IMR-90 (cell line): ENCODE measurements at regions not wholly inside any gene's neighbourhood (a gene's known extent, or its start where the extent isn't known, plus 50 kb on each side); places are given as distances from the start of the nearest gene placed in this dataset.

Experiments
- ATAC-seq: fragments of 200-7000 bp; cut with Tn5 transposase; 2 replicates; pipeline ENCODE4 v1.9.1; 2020; ENCODE audit warnings: low read depth, mild to moderate bottlenecking, moderate library complexity
- BruUV-seq: library from RNA; stranded (reverse); fragments of 400-500 nt; replicated peaks from 2 replicates; lab custom pipeline; 2021; lab: Mats Ljungman, UMichigan
- CTCF ChIA-PET: fragments of 300-600 bp; formaldehyde crosslinking; extraction: SDS; loops from one replicate; lab custom pipeline; 2021; ENCODE audit warnings: antibody characterized with exemption; lab: Yijun Ruan, JAX
- POLR2A ChIA-PET: fragments of 300-600 bp; sonication (Branson Sonifier 250); formaldehyde crosslinking; loops from one replicate; lab custom pipeline; 2022; ENCODE audit warnings: antibody characterized with exemption; ENCODE audit not compliant: unreplicated experiment; lab: Charles Lee
- DNase-seq: peaks from one replicate; pipeline ENCODE4 v3.0.0; 2013
- H2AFZ ChIP-seq: replicated peaks from 2 replicates; pipeline ENCODE3; 2013; ENCODE audit warnings: low read length, mild to moderate bottlenecking; ENCODE audit not compliant: poor library complexity
- H2AK5ac ChIP-seq: 2 replicates; pipeline ENCODE4 v1.6.1; 2013; ENCODE audit warnings: low read depth, low read length, inconsistent platforms
- H2AK9ac ChIP-seq: replicated peaks from 2 replicates; pipeline ENCODE3; 2013; ENCODE audit warnings: mild to moderate bottlenecking, low read depth, low read length, moderate library complexity; ENCODE audit not compliant: poor library complexity
- H2BK120ac ChIP-seq: 2 replicates; pipeline ENCODE4 v1.6.1; 2013; ENCODE audit warnings: low read depth, low read length, inconsistent platforms
- H2BK15ac ChIP-seq: 3 replicates; pipeline ENCODE4 v1.6.1; 2013; ENCODE audit warnings: low read depth, low read length, inconsistent platforms
- H2BK20ac ChIP-seq: 2 replicates; pipeline ENCODE4 v1.6.1; 2013; ENCODE audit warnings: low read depth, mild to moderate bottlenecking, inconsistent platforms, low read length, moderate library complexity
- H2BK5ac ChIP-seq: 2 replicates; pipeline ENCODE4 v1.6.1; 2013; ENCODE audit warnings: mild to moderate bottlenecking, low read depth, low read length, inconsistent platforms; ENCODE audit not compliant: poor library complexity, severe bottlenecking
- H3K14ac ChIP-seq: replicated peaks from 2 replicates; pipeline ENCODE4 v1.6.1; 2013; ENCODE audit warnings: low read depth, low read length, inconsistent platforms
- H3K18ac ChIP-seq: 2 replicates; pipeline ENCODE4 v1.6.1; 2013; ENCODE audit warnings: low read depth, low read length, control low read depth
- H3K23ac ChIP-seq: 2 replicates; pipeline ENCODE4 v1.6.1; 2013; ENCODE audit warnings: low read depth, low read length, inconsistent platforms
- H3K27ac ChIP-seq: 2 replicates; pipeline ENCODE4 v1.5.1; 2013; ENCODE audit warnings: mild to moderate bottlenecking, control low read depth, low read length; ENCODE audit not compliant: insufficient read depth
- H3K27me3 ChIP-seq: 2 replicates; pipeline ENCODE4 v1.6.1; 2013; ENCODE audit warnings: low read length; ENCODE audit not compliant: control insufficient read depth, insufficient read depth
- H3K36me3 ChIP-seq: 2 replicates; pipeline ENCODE4 v1.6.1; 2013; ENCODE audit warnings: low read length, mixed read lengths; ENCODE audit not compliant: control insufficient read depth, insufficient read depth
- H3K4ac ChIP-seq: 2 replicates; pipeline ENCODE4 v1.6.1; 2013; ENCODE audit warnings: low read depth, low read length, inconsistent platforms
- H3K4me1 ChIP-seq: 2 replicates; pipeline ENCODE4 v1.6.1; 2013; ENCODE audit warnings: low read length, mixed read lengths; ENCODE audit not compliant: control insufficient read depth, insufficient read depth
- H3K4me2 ChIP-seq: 2 replicates; pipeline ENCODE4 v1.6.1; 2013; ENCODE audit warnings: low read depth, mild to moderate bottlenecking, control low read depth, low read length, moderate library complexity
- H3K4me3 ChIP-seq: 2 replicates; pipeline ENCODE4 v1.5.1; 2013; ENCODE audit warnings: low read depth, mild to moderate bottlenecking, control low read depth, low read length, moderate library complexity; ENCODE audit not compliant: insufficient read depth
- H3K56ac ChIP-seq: 2 replicates; pipeline ENCODE4 v1.6.1; 2013; ENCODE audit warnings: low read length, inconsistent platforms; ENCODE audit not compliant: insufficient read depth; ENCODE audit errors: extremely low read depth
- H3K79me1 ChIP-seq, 2 experiments: 2 replicates each; pipeline ENCODE4 v1.6.1; 2013; ENCODE audit warnings: low read length in 2 of 2, inconsistent platforms in 1 of 2, low read depth in 1 of 2
- H3K9ac ChIP-seq: 2 replicates; pipeline ENCODE4 v1.6.1; 2013; ENCODE audit warnings: low read depth, low read length, control low read depth
- H3K9me1 ChIP-seq: 2 replicates; pipeline ENCODE4 v1.6.1; 2013; ENCODE audit warnings: low read length, inconsistent platforms; ENCODE audit not compliant: insufficient read depth
- H3K9me3 ChIP-seq: 2 replicates; pipeline ENCODE4 v1.6.1; 2013; ENCODE audit warnings: low read length; ENCODE audit not compliant: control insufficient read depth, insufficient read depth
- H4K20me1 ChIP-seq: 2 replicates; pipeline ENCODE4 v1.6.1; 2013; ENCODE audit warnings: low read length, inconsistent platforms; ENCODE audit not compliant: insufficient read depth
- H4K5ac ChIP-seq: 2 replicates; pipeline ENCODE4 v1.6.1; 2013; ENCODE audit warnings: mild to moderate bottlenecking, low read depth, low read length, control low read depth
- H4K8ac ChIP-seq, 2 experiments: 2 replicates each; pipeline ENCODE4 v1.6.1; 2013; ENCODE audit warnings: low read depth in 2 of 2, low read length in 2 of 2, control low read depth in 1 of 2, inconsistent platforms in 1 of 2
- H4K91ac ChIP-seq: 2 replicates; pipeline ENCODE4 v1.6.1; 2013; ENCODE audit warnings: low read depth, low read length, inconsistent platforms; ENCODE audit not compliant: insufficient read depth
- BHLHE40 ChIP-seq: fragments of 150-350 bp; IDR thresholded peaks from 2 replicates; pipeline ENCODE4 v1.6.1; 2016; ENCODE audit warnings: mild to moderate bottlenecking, low read depth, low read length
- CEBPB ChIP-seq: IDR thresholded peaks from 2 replicates; pipeline ENCODE4 v1.6.1; 2012; ENCODE audit warnings: low read depth, low read length, improper control_type of control experiment
- CHD1 ChIP-seq: IDR thresholded peaks from 2 replicates; pipeline ENCODE4 v1.6.1; 2012; ENCODE audit warnings: low read depth, low read length, improper control_type of control experiment
- FOS ChIP-seq: fragments of 150-350 bp; IDR thresholded peaks from 2 replicates; pipeline ENCODE4 v1.6.1; 2016; ENCODE audit warnings: low read depth, low read length
- MAFK ChIP-seq: IDR thresholded peaks from 2 replicates; pipeline ENCODE4 v1.6.1; 2012; ENCODE audit warnings: low read depth, low read length, improper control_type of control experiment
- MAZ ChIP-seq: IDR thresholded peaks from 2 replicates; pipeline ENCODE4 v1.6.1; 2012; ENCODE audit warnings: low read depth, mild to moderate bottlenecking, low read length, improper control_type of control experiment, moderate library complexity, borderline replicate concordance
- MXI1 ChIP-seq: IDR thresholded peaks from 2 replicates; pipeline ENCODE4 v1.6.1; 2012; ENCODE audit warnings: low read depth, mild to moderate bottlenecking, low read length, moderate library complexity, borderline replicate concordance
- NFE2L2 ChIP-seq: fragments of 150-350 bp; IDR thresholded peaks from 2 replicates; pipeline ENCODE4 v1.6.1; 2016; ENCODE audit warnings: low read depth, mild to moderate bottlenecking, low read length
- POLR2A ChIP-seq: IDR thresholded peaks from 2 replicates; pipeline ENCODE4 v1.6.1; 2012; ENCODE audit warnings: mild to moderate bottlenecking, low read depth, low read length
- RAD21 ChIP-seq: IDR thresholded peaks from 2 replicates; pipeline ENCODE4 v1.6.1; 2012; ENCODE audit warnings: low read length, improper control_type of control experiment
- RCOR1 ChIP-seq: IDR thresholded peaks from 2 replicates; pipeline ENCODE4 v1.6.1; 2012; ENCODE audit warnings: mild to moderate bottlenecking, low read length, improper control_type of control experiment; ENCODE audit not compliant: insufficient replicate concordance
- RFX5 ChIP-seq: IDR thresholded peaks from 2 replicates; pipeline ENCODE4 v1.8.0; 2012; ENCODE audit warnings: low read depth, mild to moderate bottlenecking, low read length, moderate library complexity
- SMC3 ChIP-seq: fragments of 150-350 bp; IDR thresholded peaks from 2 replicates; pipeline ENCODE4 v1.6.1; 2016; ENCODE audit warnings: low read depth, mild to moderate bottlenecking, antibody characterized with exemption, low read length, moderate library complexity
- WGBS, 2 experiments: methylation state at CpG; one replicate each; pipeline versions ENCODE4 v1.1.5 to v1.1.7; 2013; ENCODE audit warnings: missing lambda C conversion rate in 2 of 2; ENCODE audit not compliant: insufficient read length in 1 of 2; ENCODE audit errors: extremely low coverage in 2 of 2; 5-methylcytosine and 5-hydroxymethylcytosine counted together
- dilution Hi-C: fragments of 300-500 bp; cut with HindIII; formaldehyde crosslinking; loops from one replicate; pipeline ENCODE4 v1.14.3; 2018; ENCODE audit warnings: low sequenced_read_pairs; ENCODE audit not compliant: unreplicated experiment
- in situ Hi-C: fragments of 300-500 bp; cut with MboI; formaldehyde crosslinking; loops from 3 replicates; pipeline ENCODE4 v1.14.3; 2019; ENCODE audit warnings: low sequenced_read_pairs, inconsistent platforms, mixed read lengths
- intact Hi-C: fragments of 100-400 bp; cut with micrococcal nuclease; formaldehyde crosslinking; loops from 2 replicates; pipeline ENCODE4 v1.10.0; 2022
- TF ChIP-seq, protein P1 (sequence below): fragments of 150-350 bp; IDR thresholded peaks from 2 replicates; pipeline ENCODE4 v1.6.1; 2016; ENCODE audit warnings: low read depth, mild to moderate bottlenecking, low read length, moderate library complexity, borderline replicate concordance
- TF ChIP-seq, protein P2 (sequence below): conservative IDR thresholded peaks from 2 replicates; pipeline ENCODE4 v1.5.1; 2012; ENCODE audit warnings: mild to moderate bottlenecking, low read depth, low read length, improper control_type of control experiment
- TF ChIP-seq, protein P3 (sequence below): fragments of 150-350 bp; IDR thresholded peaks from 2 replicates; pipeline ENCODE4 v1.6.1; 2017; ENCODE audit warnings: mild to moderate bottlenecking, antibody characterized with exemption, low read length, low read depth

DNA sequence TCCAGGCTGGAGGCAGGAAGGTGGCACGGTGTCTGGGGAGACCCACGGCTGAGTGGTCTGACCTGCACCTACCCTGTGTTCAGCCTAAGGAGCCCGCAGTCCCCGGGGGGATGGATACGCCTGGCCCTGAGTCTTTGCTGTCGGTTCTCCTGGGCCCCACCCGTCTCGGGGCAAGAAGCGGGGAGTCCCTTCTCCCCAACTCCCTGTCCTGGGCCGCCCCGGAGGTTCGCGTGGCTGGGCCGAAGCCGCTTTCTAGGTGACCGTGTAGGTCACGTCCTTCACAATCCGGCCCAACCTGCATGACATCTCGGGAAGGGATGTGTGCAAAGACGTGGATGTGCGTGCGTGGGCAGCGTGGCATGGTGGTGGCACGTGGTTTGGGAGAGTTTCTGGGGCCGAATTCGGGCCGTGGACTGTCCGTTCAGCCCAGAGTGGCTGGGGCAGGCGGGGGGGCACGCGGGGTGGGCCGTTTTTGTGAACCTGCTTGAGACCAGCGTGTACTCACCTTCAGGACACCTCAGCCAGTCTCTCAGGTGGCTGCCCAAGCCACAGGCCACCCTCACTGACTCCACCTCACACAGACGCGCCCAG is 103.3 kb downstream of the PTPRS start:
- in situ Hi-C loops: no loop called here
- Histone ChIP-seq H3K4me1 (no peaks in the 10 kb centered on the region), H2BK20ac (no peak overlapping the region), H2AK9ac (peak overlapping the region; percentile 78), H3K4me2 (no peak overlapping the region), H4K20me1 (peaks cover 4% of the 10 kb centered on the region; the same call in 1 of the 2 replicates), H3K4me3 (no peak overlapping the region), H4K8ac (no peak overlapping the region), H3K9me1 (peaks cover 9% of the 10 kb centered on the region; the same call in 1 of the 2 replicates), H3K79me1 (peaks cover 0 to 7% of the 10 kb centered on the region in 2 experiments; a peak in 1 of 4 replicates), H3K27me3 (no peaks in the 10 kb centered on the region), H3K4ac (no peak overlapping the region), H4K91ac (no peak overlapping the region), H3K14ac (no peak overlapping the region), H3K36me3 (peaks cover 25% of the 10 kb centered on the region), H2BK120ac (no peak overlapping the region), H2AFZ (no peak overlapping the region), H3K18ac (no peak overlapping the region), H2BK5ac (no peak overlapping the region), H4K5ac (no peak overlapping the region), H2BK15ac (no peak overlapping the region), H3K27ac (no peak overlapping the region), H3K56ac (no peak overlapping the region), H3K9ac (no peak overlapping the region), H2AK5ac (no peak overlapping the region), H3K9me3 (no peaks in the 10 kb centered on the region), H3K23ac (no peak overlapping the region)
- ATAC-seq: no peak
- POLR2A ChIA-PET: no interaction called here
- intact Hi-C loops: no loop called here
- CTCF ChIA-PET: no interaction called here
- no peak for DNase-seq
- dilution Hi-C loops: no loop called here
- no TSS peak for BruUV-seq
- TF ChIP-seq RFX5 (no peak), MAFK (no peak), MAZ (no peak), SMC3 (no peak), FOS (no peak), POLR2A (no peak), NFE2L2 (no peak), MXI1 (no peak), CHD1 (no peak), RAD21 (no peak), BHLHE40 (no peak), RCOR1 (no peak), CEBPB (no peak)
- TF ChIP-seq, protein P1, sequence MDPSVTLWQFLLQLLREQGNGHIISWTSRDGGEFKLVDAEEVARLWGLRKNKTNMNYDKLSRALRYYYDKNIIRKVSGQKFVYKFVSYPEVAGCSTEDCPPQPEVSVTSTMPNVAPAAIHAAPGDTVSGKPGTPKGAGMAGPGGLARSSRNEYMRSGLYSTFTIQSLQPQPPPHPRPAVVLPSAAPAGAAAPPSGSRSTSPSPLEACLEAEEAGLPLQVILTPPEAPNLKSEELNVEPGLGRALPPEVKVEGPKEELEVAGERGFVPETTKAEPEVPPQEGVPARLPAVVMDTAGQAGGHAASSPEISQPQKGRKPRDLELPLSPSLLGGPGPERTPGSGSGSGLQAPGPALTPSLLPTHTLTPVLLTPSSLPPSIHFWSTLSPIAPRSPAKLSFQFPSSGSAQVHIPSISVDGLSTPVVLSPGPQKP: no peak
- TF ChIP-seq, protein P2, sequence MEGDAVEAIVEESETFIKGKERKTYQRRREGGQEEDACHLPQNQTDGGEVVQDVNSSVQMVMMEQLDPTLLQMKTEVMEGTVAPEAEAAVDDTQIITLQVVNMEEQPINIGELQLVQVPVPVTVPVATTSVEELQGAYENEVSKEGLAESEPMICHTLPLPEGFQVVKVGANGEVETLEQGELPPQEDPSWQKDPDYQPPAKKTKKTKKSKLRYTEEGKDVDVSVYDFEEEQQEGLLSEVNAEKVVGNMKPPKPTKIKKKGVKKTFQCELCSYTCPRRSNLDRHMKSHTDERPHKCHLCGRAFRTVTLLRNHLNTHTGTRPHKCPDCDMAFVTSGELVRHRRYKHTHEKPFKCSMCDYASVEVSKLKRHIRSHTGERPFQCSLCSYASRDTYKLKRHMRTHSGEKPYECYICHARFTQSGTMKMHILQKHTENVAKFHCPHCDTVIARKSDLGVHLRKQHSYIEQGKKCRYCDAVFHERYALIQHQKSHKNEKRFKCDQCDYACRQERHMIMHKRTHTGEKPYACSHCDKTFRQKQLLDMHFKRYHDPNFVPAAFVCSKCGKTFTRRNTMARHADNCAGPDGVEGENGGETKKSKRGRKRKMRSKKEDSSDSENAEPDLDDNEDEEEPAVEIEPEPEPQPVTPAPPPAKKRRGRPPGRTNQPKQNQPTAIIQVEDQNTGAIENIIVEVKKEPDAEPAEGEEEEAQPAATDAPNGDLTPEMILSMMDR: no peak
- TF ChIP-seq, protein P3, sequence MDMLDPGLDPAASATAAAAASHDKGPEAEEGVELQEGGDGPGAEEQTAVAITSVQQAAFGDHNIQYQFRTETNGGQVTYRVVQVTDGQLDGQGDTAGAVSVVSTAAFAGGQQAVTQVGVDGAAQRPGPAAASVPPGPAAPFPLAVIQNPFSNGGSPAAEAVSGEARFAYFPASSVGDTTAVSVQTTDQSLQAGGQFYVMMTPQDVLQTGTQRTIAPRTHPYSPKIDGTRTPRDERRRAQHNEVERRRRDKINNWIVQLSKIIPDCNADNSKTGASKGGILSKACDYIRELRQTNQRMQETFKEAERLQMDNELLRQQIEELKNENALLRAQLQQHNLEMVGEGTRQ: no peak
- WGBS, 2 experiments: 98% methylated on average over 22 of the region's 35 CpGs; no CpG with 5 or more reads in 1 of the 2 experiments
